NCI-H69 (cell line): ENCODE measurements at regions not wholly inside any gene's neighbourhood (a gene's known extent, or its start where the extent isn't known, plus 50 kb on each side); places are given as distances from the start of the nearest gene placed in this dataset.
"Not testable (repeated sequence)": the region's sequence is repeated elsewhere in the genome, so short reads cannot be mapped to it uniquely, and the experiment has no call there.

Source experiments
- DNase-seq: peaks from one replicate; lab custom pipeline; 2025; lab: John Stamatoyannopoulos, UW

- DNase-seq = not testable (repeated sequence)
Measured at GRCh38 chr2:152273732-152274260, 61.2 kb upstream of the FMNL2 start.

DNA sequence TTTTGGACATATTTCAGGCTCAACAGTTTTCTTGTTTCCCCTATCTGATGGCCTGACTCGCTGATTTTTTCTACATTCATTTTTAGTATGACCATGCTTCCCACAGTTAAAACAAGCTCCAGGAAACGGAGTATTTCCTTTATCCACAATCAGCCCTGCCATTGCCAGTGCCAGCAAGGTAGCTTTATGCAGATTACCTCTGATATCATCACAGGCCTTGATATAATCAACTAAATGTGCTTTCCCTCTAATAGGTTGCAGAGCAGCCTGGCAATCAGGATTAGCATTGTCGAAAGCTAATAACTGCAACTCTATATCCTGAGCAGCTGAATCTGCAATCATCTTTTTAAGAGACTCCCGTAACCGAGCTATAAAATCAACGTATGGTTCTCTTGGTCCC, 57.1 kb upstream of the FMNL2 start:
- DNase-seq = not testable (repeated sequence)

DNA sequence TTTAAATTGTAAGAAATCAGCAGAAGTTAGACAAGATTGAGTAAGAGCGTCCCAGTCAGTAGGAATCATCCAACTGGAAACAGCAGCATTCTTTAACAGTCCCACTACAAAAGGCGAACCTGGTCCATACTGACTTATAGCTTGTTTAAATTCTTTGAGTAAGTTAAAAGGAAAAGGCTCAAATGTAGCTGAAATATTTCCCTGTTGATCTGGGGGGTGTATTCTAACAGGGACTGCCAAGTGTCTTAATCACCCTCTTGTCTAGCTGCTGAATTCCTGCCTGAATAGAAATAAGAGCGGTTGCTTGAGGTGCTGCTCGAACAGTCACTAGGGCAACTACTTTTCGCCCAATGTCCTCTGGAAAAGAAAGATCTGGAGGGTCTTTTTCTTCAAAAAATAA, 56.4 kb upstream of the FMNL2 start:
- DNase-seq = no peak

- DNase-seq = not testable (repeated sequence)
Measured at GRCh38 chr2:152279367-152279766, 55.6 kb upstream of the FMNL2 start.

- DNase-seq = no peak
Measured at GRCh38 chr2:152280780-152281179, 54.2 kb upstream of the FMNL2 start.

DNA sequence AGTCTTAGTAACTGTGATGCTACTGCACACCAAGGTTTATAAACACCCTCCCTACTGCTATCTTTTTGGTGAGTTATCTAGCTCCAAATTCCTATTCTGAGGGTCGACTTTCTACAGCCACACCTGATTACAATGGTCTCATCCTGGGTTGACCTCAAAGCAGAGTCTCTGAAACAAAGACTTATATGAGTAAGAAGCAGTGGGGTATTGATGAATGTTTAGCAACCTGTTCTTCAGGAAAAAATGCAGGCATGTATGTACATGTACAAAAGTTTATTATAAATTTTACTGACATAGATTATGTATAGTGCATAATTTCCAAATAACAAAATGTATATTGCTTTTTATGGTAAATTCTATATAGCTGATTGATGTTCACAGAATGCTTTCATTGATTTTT, 51.6 kb upstream of the FMNL2 start:
- no peak for DNase-seq

GRCh38 chr2:152284398-152284797, 50.6 kb upstream of the FMNL2 start:
- no peak for DNase-seq
